MM.1S (cell line): ENCODE measurements at regions not wholly inside any gene's neighbourhood (a gene's known extent, or its start where the extent isn't known, plus 50 kb on each side); places are given as distances from the start of the nearest gene placed in this dataset.

Source experiments
- DNase-seq: peaks from one replicate; pipeline ENCODE4 v3.0.0-alpha.2; 2015
- H2AFZ ChIP-seq: fragments of 300-600 bp; sonication (generic); 2 replicates; pipeline ENCODE4 v1.6.0; 2016; ENCODE audit warnings: antibody characterized with exemption, low read length
- H3F3A ChIP-seq: fragments of 300-600 bp; sonication (generic); 2 replicates; pipeline ENCODE4 v1.6.1; 2016; ENCODE audit warnings: mild to moderate bottlenecking, antibody characterized with exemption, low read length, moderate library complexity, mixed read lengths; ENCODE audit not compliant: insufficient read depth
- H3K27ac ChIP-seq: fragments of 300-600 bp; sonication (generic); 2 replicates; pipeline ENCODE4 v1.5.1; 2016; ENCODE audit warnings: mild to moderate bottlenecking, low read length
- H3K27me3 ChIP-seq: fragments of 300-600 bp; sonication (generic); replicated peaks from 2 replicates; pipeline ENCODE4 v1.6.0; 2016; ENCODE audit warnings: low read length; ENCODE audit not compliant: insufficient read depth
- H3K36me3 ChIP-seq: fragments of 300-600 bp; sonication (generic); replicated peaks from 2 replicates; pipeline ENCODE4 v1.6.1; 2016; ENCODE audit warnings: mild to moderate bottlenecking, low read length, mixed read lengths; ENCODE audit not compliant: insufficient read depth
- H3K4me1 ChIP-seq: fragments of 300-600 bp; sonication (generic); 2 replicates; pipeline ENCODE4 v1.6.1; 2016; ENCODE audit warnings: low read length, mixed read lengths
- H3K4me2 ChIP-seq: fragments of 300-600 bp; sonication (generic); 2 replicates; pipeline ENCODE4 v1.6.0; 2016; ENCODE audit warnings: low read depth, low read length
- H3K4me3 ChIP-seq: fragments of 300-600 bp; sonication (generic); 2 replicates; pipeline ENCODE4 v1.5.1; 2016; ENCODE audit warnings: low read length, mixed read lengths
- H3K79me2 ChIP-seq: fragments of 300-600 bp; sonication (generic); 2 replicates; pipeline ENCODE4 v1.6.1; 2016; ENCODE audit warnings: mixed run types, low read length, mixed read lengths
- H3K9ac ChIP-seq: fragments of 300-600 bp; sonication (generic); 2 replicates; pipeline ENCODE4 v1.6.1; 2016; ENCODE audit warnings: low read length, mixed read lengths
- H3K9me2 ChIP-seq: fragments of 300-600 bp; sonication (generic); replicated peaks from 2 replicates; pipeline ENCODE4 v1.6.1; 2016; ENCODE audit warnings: mild to moderate bottlenecking, low read length, mixed read lengths; ENCODE audit not compliant: insufficient read depth
- H3K9me3 ChIP-seq: fragments of 300-600 bp; sonication (generic); replicated peaks from 2 replicates; pipeline ENCODE4 v1.6.1; 2016; ENCODE audit warnings: mild to moderate bottlenecking, low read length, mixed read lengths; ENCODE audit not compliant: insufficient read depth
- H4K20me1 ChIP-seq: fragments of 300-600 bp; sonication (generic); 2 replicates; pipeline ENCODE4 v1.6.1; 2016; ENCODE audit warnings: mild to moderate bottlenecking, low read length, moderate library complexity, mixed read lengths; ENCODE audit not compliant: insufficient read depth
- EZH2 ChIP-seq: fragments of 300-600 bp; sonication (generic); optimal IDR thresholded peaks from 2 replicates; pipeline ENCODE3; 2017; ENCODE audit warnings: low read depth, mild to moderate bottlenecking, antibody characterized with exemption, low read length, mixed read lengths
- EZH2phosphoT487 ChIP-seq: fragments of 300-600 bp; sonication (generic); IDR thresholded peaks from 2 replicates; pipeline ENCODE4 v1.6.1; 2018; ENCODE audit warnings: antibody characterized with exemption, low read length
- TF ChIP-seq, protein P1 (sequence below): fragments of 300-600 bp; sonication (generic); IDR thresholded peaks from 2 replicates; pipeline ENCODE4 v1.5.1; 2016; ENCODE audit warnings: antibody characterized with exemption, low read length, mixed read lengths

- Histone ChIP-seq H3F3A (no peaks in the 10 kb centered on the region), H3K9ac (no peak overlapping the region), H3K36me3 (no peaks in the 10 kb centered on the region), H3K79me2 (no peaks in the 10 kb centered on the region), H3K4me3 (no peak overlapping the region), H4K20me1 (no peaks in the 10 kb centered on the region), H3K9me2 (no peaks in the 10 kb centered on the region), H3K27ac (no peak overlapping the region), H3K9me3 (no peaks in the 10 kb centered on the region), H3K4me1 (no peaks in the 10 kb centered on the region), H2AFZ (no peak overlapping the region), H3K4me2 (no peak overlapping the region), H3K27me3 (no peaks in the 10 kb centered on the region)
- no peak for DNase-seq
- TF ChIP-seq EZH2phosphoT487 (no peak), EZH2 (no peak)
- TF ChIP-seq, protein P1, sequence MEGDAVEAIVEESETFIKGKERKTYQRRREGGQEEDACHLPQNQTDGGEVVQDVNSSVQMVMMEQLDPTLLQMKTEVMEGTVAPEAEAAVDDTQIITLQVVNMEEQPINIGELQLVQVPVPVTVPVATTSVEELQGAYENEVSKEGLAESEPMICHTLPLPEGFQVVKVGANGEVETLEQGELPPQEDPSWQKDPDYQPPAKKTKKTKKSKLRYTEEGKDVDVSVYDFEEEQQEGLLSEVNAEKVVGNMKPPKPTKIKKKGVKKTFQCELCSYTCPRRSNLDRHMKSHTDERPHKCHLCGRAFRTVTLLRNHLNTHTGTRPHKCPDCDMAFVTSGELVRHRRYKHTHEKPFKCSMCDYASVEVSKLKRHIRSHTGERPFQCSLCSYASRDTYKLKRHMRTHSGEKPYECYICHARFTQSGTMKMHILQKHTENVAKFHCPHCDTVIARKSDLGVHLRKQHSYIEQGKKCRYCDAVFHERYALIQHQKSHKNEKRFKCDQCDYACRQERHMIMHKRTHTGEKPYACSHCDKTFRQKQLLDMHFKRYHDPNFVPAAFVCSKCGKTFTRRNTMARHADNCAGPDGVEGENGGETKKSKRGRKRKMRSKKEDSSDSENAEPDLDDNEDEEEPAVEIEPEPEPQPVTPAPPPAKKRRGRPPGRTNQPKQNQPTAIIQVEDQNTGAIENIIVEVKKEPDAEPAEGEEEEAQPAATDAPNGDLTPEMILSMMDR: no peak
Measured at GRCh38 chr2:144950899-144951560, 431.1 kb upstream of the ZEB2 start.

- Histone ChIP-seq H3K79me2 (no peaks in the 10 kb centered on the region), H3K4me1 (no peaks in the 10 kb centered on the region), H3K27me3 (no peaks in the 10 kb centered on the region), H3K9ac (no peak overlapping the region), H4K20me1 (no peaks in the 10 kb centered on the region), H3K9me3 (no peaks in the 10 kb centered on the region), H3K36me3 (no peaks in the 10 kb centered on the region), H3K9me2 (no peaks in the 10 kb centered on the region), H2AFZ (no peak overlapping the region), H3F3A (no peaks in the 10 kb centered on the region), H3K27ac (no peak overlapping the region), H3K4me3 (no peak overlapping the region), H3K4me2 (no peak overlapping the region)
- TF ChIP-seq EZH2 (no peak), EZH2phosphoT487 (no peak)
- TF ChIP-seq, protein P1: no peak
- no peak for DNase-seq
Measured at GRCh38 chr2:144948205-144948855, 428.4 kb upstream of the ZEB2 start.

- no peaks in the 10 kb centered on the region for H3K36me3 ChIP-seq
- TF ChIP-seq EZH2: no peak
- no peak for TF ChIP-seq EZH2phosphoT487
- TF ChIP-seq, protein P1: no peak
- H3K4me3 ChIP-seq: no peak overlapping the region
- H3K27ac ChIP-seq: no peak overlapping the region
- DNase-seq: no peak
- no peaks in the 10 kb centered on the region for H3K27me3 ChIP-seq
- H3K9me3 ChIP-seq: no peaks in the 10 kb centered on the region
- no peak overlapping the region for H3K4me2 ChIP-seq
- H3K9me2 ChIP-seq: no peaks in the 10 kb centered on the region
- H3F3A ChIP-seq: no peaks in the 10 kb centered on the region
- H2AFZ ChIP-seq: no peak overlapping the region
- H3K4me1 ChIP-seq: no peaks in the 10 kb centered on the region
- H4K20me1 ChIP-seq: no peaks in the 10 kb centered on the region
- H3K79me2 ChIP-seq: no peaks in the 10 kb centered on the region
- H3K9ac ChIP-seq: no peak overlapping the region
Measured at GRCh38 chr2:144947709-144948037, 427.8 kb upstream of the ZEB2 start.
